HepG2 (cell line): ENCODE measurements at regions not wholly inside any gene's neighbourhood (a gene's known extent, or its start where the extent isn't known, plus 50 kb on each side); places are given as distances from the start of the nearest gene placed in this dataset.

Experiments
- ATAC-seq: fragments of 200-7000 bp; cut with Tn5 transposase; 3 replicates; pipeline ENCODE4 v1.9.1; 2020; ENCODE audit warnings: mild to moderate bottlenecking, moderate library complexity
- BruUV-seq: library from RNA; stranded (reverse); fragments of 400-500 nt; replicated peaks from 2 replicates; lab custom pipeline; 2021; lab: Mats Ljungman, UMichigan
- CTCF ChIA-PET: fragments of 300-600 bp; formaldehyde crosslinking; extraction: SDS; loops from one replicate; lab custom pipeline; 2021; ENCODE audit warnings: low total read pairs, inconsistent platforms, low intra/inter-chr PET ratio; lab: Yijun Ruan, JAX
- POLR2A ChIA-PET: fragments of 350-600 bp; sonication (Branson Sonifier 250); formaldehyde crosslinking; loops from one replicate; lab custom pipeline; 2020; ENCODE audit warnings: antibody characterized with exemption, inconsistent platforms; lab: Yijun Ruan, JAX
- DNase-seq: peaks from one replicate; pipeline ENCODE4 v3.0.0-alpha.2; 2015; ENCODE audit warnings: low spot score
- FAIRE-seq: peaks from 3 replicates; lab custom pipeline; 2011; peaks lifted over from hg19 to GRCh38; lab: Jason Lieb, UNC
- H2AFZ ChIP-seq: one replicate; pipeline ENCODE4 v1.6.1; 2011; ENCODE audit warnings: low read length, inconsistent platforms
- H3K27ac ChIP-seq: fragments of 300-600 bp; 3 replicates; pipeline ENCODE4 v1.8.0; 2011; ENCODE audit warnings: mixed run types, mild to moderate bottlenecking, mixed read lengths, low read length, inconsistent platforms; ENCODE audit not compliant: insufficient read depth; ENCODE audit errors: extremely low read length
- H3K27me3 ChIP-seq, 2 experiments: fragments of 200-600 bp in 1 of 2; 2 replicates in 1 of 2; 3 replicates in 1 of 2; pipeline versions ENCODE4 v1.6.0 to v1.8.0; 2011; ENCODE audit warnings: low read length in 2 of 2, mild to moderate bottlenecking in 2 of 2, moderate library complexity in 2 of 2, inconsistent platforms in 1 of 2; ENCODE audit not compliant: insufficient read depth in 2 of 2, control insufficient read depth in 1 of 2
- H3K36me3 ChIP-seq, 2 experiments: fragments of 200-600 bp in 1 of 2; replicated peaks in 1 of 2; 2 replicates in 1 of 2; 3 replicates in 1 of 2; pipeline versions ENCODE4 v1.5.1 to v1.8.0; 2011; ENCODE audit warnings: low read length in 2 of 2, inconsistent platforms in 1 of 2; ENCODE audit not compliant: insufficient read depth in 2 of 2, control insufficient read depth in 1 of 2
- H3K4me1 ChIP-seq: 2 replicates; pipeline ENCODE4 v1.5.1; 2012; ENCODE audit warnings: low read length, inconsistent platforms; ENCODE audit not compliant: insufficient read depth
- H3K4me2 ChIP-seq: 2 replicates; pipeline ENCODE4 v1.6.0; 2011; ENCODE audit warnings: low read depth, low read length, inconsistent platforms
- H3K4me3 ChIP-seq, 3 experiments: fragments of 200-600 bp in 1 of 3; sonication (generic), shearing (Covaris generic) in 1 of 3; replicated peaks in 1 of 3; 2 replicates each; pipeline ENCODE4 v1.5.1; 2011 to 2016; ENCODE audit warnings: low read length in 3 of 3, inconsistent platforms in 2 of 3, low read depth in 2 of 3, mild to moderate bottlenecking in 2 of 3, control low read depth in 1 of 3, mixed read lengths in 1 of 3; ENCODE audit not compliant: insufficient read depth in 1 of 3
- H3K79me2 ChIP-seq: one replicate; pipeline ENCODE4 v1.6.1; 2011; ENCODE audit warnings: low read length, inconsistent platforms; ENCODE audit not compliant: insufficient read depth
- H3K9ac ChIP-seq: 2 replicates; pipeline ENCODE4 v1.6.0; 2011; ENCODE audit warnings: mild to moderate bottlenecking, low read depth, low read length, inconsistent platforms; ENCODE audit not compliant: insufficient read depth
- H3K9me3 ChIP-seq: 2 replicates; pipeline ENCODE4 v1.5.1; 2012; ENCODE audit warnings: mild to moderate bottlenecking, low read length
- H4K20me1 ChIP-seq: 2 replicates; pipeline ENCODE4 v1.6.0; 2011; ENCODE audit warnings: inconsistent platforms, mild to moderate bottlenecking, low read length, moderate library complexity; ENCODE audit not compliant: insufficient read depth
- CAMTA2 ChIP-seq: sonication (generic); formaldehyde crosslinking; IDR thresholded peaks from 2 replicates; pipeline ENCODE4 v1.4.0; 2020; ENCODE audit warnings: mild to moderate bottlenecking, missing genetic modification reagents, borderline replicate concordance
- HMG20A ChIP-seq: IDR thresholded peaks from 2 replicates; pipeline ENCODE4 v1.6.1; 2016; ENCODE audit warnings: borderline replicate concordance
- HMG20B ChIP-seq: conservative IDR thresholded peaks from 2 replicates; pipeline ENCODE4 v1.6.1; 2016; ENCODE audit warnings: missing genetic modification reagents, missing compliant biosample characterization
- MIER2 ChIP-seq: IDR thresholded peaks from 2 replicates; pipeline ENCODE4 v1.6.1; 2016; ENCODE audit warnings: missing biosample characterization, missing genetic modification reagents
- MIER3 ChIP-seq: IDR thresholded peaks from 2 replicates; pipeline ENCODE4 v1.6.1; 2016; ENCODE audit warnings: missing compliant biosample characterization, borderline replicate concordance
- MZF1 ChIP-seq: sonication (generic); formaldehyde crosslinking; IDR thresholded peaks from 2 replicates; pipeline ENCODE4 v1.8.1; 2023; ENCODE audit warnings: mild to moderate bottlenecking, missing genetic modification reagents, borderline replicate concordance
- NCOA2 ChIP-seq: sonication (generic); formaldehyde crosslinking; IDR thresholded peaks from 2 replicates; pipeline ENCODE4 v1.8.0; 2022; ENCODE audit warnings: inconsistent platforms
- NR2F1 ChIP-seq, 2 experiments: fragments of 450-650 bp in 1 of 2; formaldehyde crosslinking in 1 of 2; IDR thresholded peaks; 2 replicates each; pipeline versions ENCODE4 v1.5.0 to v1.6.1; 2016 to 2020; ENCODE audit warnings: mild to moderate bottlenecking in 1 of 2, missing compliant biosample characterization in 1 of 2, missing genetic modification reagents in 1 of 2, moderate library complexity in 1 of 2
- PRDM15 ChIP-seq: sonication (generic); formaldehyde crosslinking; IDR thresholded peaks from 2 replicates; pipeline ENCODE4 v1.4.0; 2020; ENCODE audit warnings: missing genetic modification reagents
- RELA ChIP-seq: sonication (generic); formaldehyde crosslinking; IDR thresholded peaks from 2 replicates; pipeline ENCODE4 v1.4.0; 2020; ENCODE audit warnings: missing genetic modification reagents
- ZNF512 ChIP-seq: sonication (generic); formaldehyde crosslinking; IDR thresholded peaks from 2 replicates; pipeline ENCODE4 v1.4.0; 2020; ENCODE audit warnings: mild to moderate bottlenecking, missing genetic modification reagents
- ZNF543 ChIP-seq: sonication (generic); formaldehyde crosslinking; IDR thresholded peaks from 2 replicates; pipeline ENCODE4 v1.4.0; 2020; ENCODE audit warnings: mild to moderate bottlenecking, missing genetic modification reagents
- ZNF713 ChIP-seq: sonication (generic); formaldehyde crosslinking; IDR thresholded peaks from 2 replicates; pipeline ENCODE4 v1.4.0; 2020; ENCODE audit warnings: mild to moderate bottlenecking, missing genetic modification reagents
- ZNF878 ChIP-seq: sonication (generic); formaldehyde crosslinking; IDR thresholded peaks from 2 replicates; pipeline ENCODE4 v1.8.1; 2023; ENCODE audit warnings: mild to moderate bottlenecking, missing genetic modification reagents, moderate library complexity
- ZSCAN12 ChIP-seq: sonication (generic); formaldehyde crosslinking; IDR thresholded peaks from 2 replicates; pipeline ENCODE4 v1.9.0; 2021; ENCODE audit warnings: mild to moderate bottlenecking, missing genetic modification reagents
- ZSCAN29 ChIP-seq: sonication (generic); formaldehyde crosslinking; conservative IDR thresholded peaks from 2 replicates; pipeline ENCODE4 v1.4.0; 2020; ENCODE audit warnings: mild to moderate bottlenecking, missing genetic modification reagents
- WGBS: methylation state at CpG from one replicate; pipeline ENCODE4 v1.1.6; 2017; ENCODE audit warnings: low lambda C conversion rate; 5-methylcytosine and 5-hydroxymethylcytosine counted together
- in situ Hi-C: cut with HindIII; loops from 2 replicates; pipeline ENCODE4 v1.10.0; 2017; ENCODE audit warnings: low pct_unique_long_range_greater_than_20kb; ENCODE audit not compliant: extremely low pct_ligation_motif_present
- intact Hi-C: fragments of 100-400 bp; cut with micrococcal nuclease; formaldehyde crosslinking; loops from one replicate; pipeline ENCODE4 v1.10.0; 2022; ENCODE audit not compliant: unreplicated experiment

GRCh38 chr9:90088856-90089255, 484.0 kb downstream of the GADD45G start:
- Histone ChIP-seq H3K4me2 (no peak overlapping the region), H3K4me3 (no peak overlapping the region), H3K9me3 (no peaks in the 10 kb centered on the region), H3K79me2 (no peaks in the 10 kb centered on the region), H3K36me3 (no peaks in the 10 kb centered on the region), H3K4me1 (no peaks in the 10 kb centered on the region), H4K20me1 (no peaks in the 10 kb centered on the region), H3K27me3 (peaks cover 1 to 3% of the 10 kb centered on the region in 2 experiments; a peak in 2 of 5 replicates), H3K27ac (no peak overlapping the region), H3K9ac (no peak overlapping the region), H2AFZ (no peak overlapping the region)
- CTCF ChIA-PET: no interaction called here
- intact Hi-C loops (no loop called here), in situ Hi-C loops (no loop called here)
- no peak for FAIRE-seq
- POLR2A ChIA-PET: no interaction called here
- no TSS peak for BruUV-seq
- TF ChIP-seq ZNF713 (no peak), ZNF878 (CRISPR knock-in tag) (no peak), HMG20A (CRISPR knock-in tag) (no peak), ZNF543 (CRISPR knock-in tag) (no peak), MIER2 (no peak), NCOA2 (CRISPR knock-in tag) (no peak), RELA (CRISPR knock-in tag) (no peak), NR2F1 (CRISPR knock-in tag; IDR thresholded peaks at IDR 0.05) (no peak), ZSCAN29 (CRISPR knock-in tag) (no peak)
- WGBS: 12% methylated on average over 4 of the region's 4 CpGs
- DNase-seq: no peak
- no peak for ATAC-seq

- 50% methylated on average over 4 of the region's 4 CpGs for WGBS
- Histone ChIP-seq H2AFZ (no peak overlapping the region), H3K36me3 (no peaks in the 10 kb centered on the region), H3K9me3 (no peaks in the 10 kb centered on the region), H3K9ac (no peak overlapping the region), H3K4me3 (no peak overlapping the region), H3K27ac (no peak overlapping the region), H3K27me3 (peaks cover 1 to 7% of the 10 kb centered on the region in 2 experiments; a peak in 3 of 5 replicates), H3K79me2 (no peaks in the 10 kb centered on the region), H3K4me2 (no peak overlapping the region), H3K4me1 (no peaks in the 10 kb centered on the region), H4K20me1 (no peaks in the 10 kb centered on the region)
- intact Hi-C loops (no loop called here), in situ Hi-C loops (loop anchor here (10.0 kb wide), 1 partner anchor 176 kb away; no protein-coding TSS in a partner anchor)
- ChIA-PET POLR2A (no interaction called here), CTCF (no interaction called here)
- BruUV-seq: no TSS peak
- no peak for DNase-seq
- FAIRE-seq: no peak
- ATAC-seq: no peak
- TF ChIP-seq PRDM15 (CRISPR knock-in tag): no peak
- no peak for TF ChIP-seq ZNF512 (CRISPR knock-in tag)
- no peak for TF ChIP-seq ZSCAN12
- no peak for TF ChIP-seq MZF1
- no peak for TF ChIP-seq HMG20B (CRISPR knock-in tag)
- no peak for TF ChIP-seq CAMTA2 (CRISPR knock-in tag)
- TF ChIP-seq MIER3 (CRISPR knock-in tag): no peak
Observed at GRCh38 chr9:90090997-90091396, 486.2 kb downstream of the GADD45G start.
